SU-DHL-6 (cell line): ENCODE measurements at regions not wholly inside any gene's neighbourhood (a gene's known extent, or its start where the extent isn't known, plus 50 kb on each side); places are given as distances from the start of the nearest gene placed in this dataset.

Experiments
- H2AFZ ChIP-seq: fragments of 200-600 bp; sonication (generic); 2 replicates; pipeline ENCODE4 v1.6.1; 2014; ENCODE audit warnings: low read depth, mild to moderate bottlenecking, moderate library complexity, mixed read lengths, antibody characterized with exemption, low read length; ENCODE audit not compliant: severe bottlenecking
- H3F3A ChIP-seq: fragments of 200-600 bp; shearing (Covaris generic); 2 replicates; pipeline ENCODE4 v1.6.0; 2016; ENCODE audit warnings: antibody characterized with exemption, mild to moderate bottlenecking; ENCODE audit not compliant: insufficient read depth
- H3K27ac ChIP-seq: fragments of 200-600 bp; sonication (generic); 2 replicates; pipeline ENCODE4 v1.5.1; 2016; ENCODE audit warnings: low read depth, mild to moderate bottlenecking, low read length, moderate library complexity, mixed read lengths
- H3K27me3 ChIP-seq: fragments of 200-600 bp; sonication (generic), shearing (Covaris generic); 2 replicates; pipeline ENCODE4 v1.6.0; 2014; ENCODE audit warnings: mild to moderate bottlenecking, low read length
- H3K36me3 ChIP-seq: fragments of 200-600 bp; sonication (generic); 2 replicates; pipeline ENCODE4 v1.6.1; 2014; ENCODE audit warnings: mild to moderate bottlenecking, low read length, mixed read lengths
- H3K4me2 ChIP-seq: fragments of 300-600, 200-600 bp; shearing (Covaris generic), sonication (generic); 2 replicates; pipeline ENCODE4 v1.6.0; 2014; ENCODE audit warnings: low read length, low read depth, mild to moderate bottlenecking; ENCODE audit not compliant: poor library complexity, severe bottlenecking
- H3K4me3 ChIP-seq: fragments of 200-600 bp; sonication (generic); 2 replicates; pipeline ENCODE4 v1.5.1; 2014; ENCODE audit warnings: antibody characterized with exemption, low read length, mild to moderate bottlenecking, mixed read lengths; ENCODE audit not compliant: insufficient read depth, poor library complexity, severe bottlenecking
- H3K79me2 ChIP-seq: fragments of 200-600 bp; sonication (generic); 2 replicates; pipeline ENCODE4 v1.6.1; 2014; ENCODE audit warnings: mild to moderate bottlenecking, low read length, moderate library complexity; ENCODE audit not compliant: insufficient read depth
- H3K9ac ChIP-seq: fragments of 200-600 bp; sonication (generic); 2 replicates; pipeline ENCODE4 v1.7.0; 2014; ENCODE audit warnings: mild to moderate bottlenecking, low read length
- H3K9me2 ChIP-seq: fragments of 200-600 bp; sonication (generic); replicated peaks from 2 replicates; pipeline ENCODE4 v1.6.1; 2014; ENCODE audit warnings: low read length; ENCODE audit not compliant: insufficient read depth
- H3K9me3 ChIP-seq: fragments of 200-600 bp; sonication (generic); 2 replicates; pipeline ENCODE4 v1.6.1; 2014; ENCODE audit warnings: low read length, mixed read lengths; ENCODE audit not compliant: insufficient read depth
- H4K20me1 ChIP-seq: fragments of 200-600 bp; sonication (generic); 2 replicates; pipeline ENCODE4 v1.6.1; 2014; ENCODE audit warnings: low read depth, mild to moderate bottlenecking, antibody characterized with exemption, low read length, moderate library complexity, mixed read lengths
- CTCF ChIP-seq: fragments of 200-600 bp; sonication (generic); IDR thresholded peaks from one replicate; pipeline ENCODE4 v1.5.1; 2017; ENCODE audit warnings: antibody characterized with exemption, mild to moderate bottlenecking, low read length, moderate library complexity; ENCODE audit not compliant: insufficient read depth, poor library complexity, severe bottlenecking
- EZH2phosphoT487 ChIP-seq: fragments of 200-600 bp; sonication (generic), shearing (Covaris generic); conservative IDR thresholded peaks from 2 replicates; pipeline ENCODE4 v1.6.1; 2018; ENCODE audit warnings: mild to moderate bottlenecking, antibody characterized with exemption, low read length, moderate library complexity, mixed read lengths

DNA sequence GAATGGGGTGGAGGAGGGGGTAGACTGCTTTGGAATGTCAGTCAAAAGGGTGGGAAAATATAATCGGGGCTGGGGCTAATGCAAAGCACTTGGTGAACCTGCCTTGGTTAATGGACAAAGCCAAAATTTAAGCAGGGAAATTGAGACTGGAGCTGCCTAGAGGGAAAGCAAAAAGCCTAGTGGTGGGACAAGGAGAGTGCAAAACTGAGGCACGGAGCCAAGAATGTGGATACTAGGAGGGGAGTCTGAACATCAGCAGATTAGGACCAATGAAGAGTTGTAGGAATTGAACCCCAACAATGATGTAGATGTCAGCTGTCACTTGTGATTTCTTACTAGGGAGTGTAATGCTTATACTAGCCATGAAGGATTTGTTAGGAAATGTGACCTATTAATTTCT is 195.9 kb downstream of the MDFIC start:
- no peak overlapping the region for H2AFZ ChIP-seq
- no peaks in the 10 kb centered on the region for H3K27me3 ChIP-seq
- H3K9me3 ChIP-seq: no peaks in the 10 kb centered on the region
- no peaks in the 10 kb centered on the region for H3K9me2 ChIP-seq
- no peaks in the 10 kb centered on the region for H3K36me3 ChIP-seq
- no peaks in the 10 kb centered on the region for H3F3A ChIP-seq
- no peak overlapping the region for H3K9ac ChIP-seq
- no peak overlapping the region for H3K27ac ChIP-seq
- H3K79me2 ChIP-seq: no peaks in the 10 kb centered on the region
- H4K20me1 ChIP-seq: no peaks in the 10 kb centered on the region
- TF ChIP-seq CTCF (no peak), EZH2phosphoT487 (no peak)
- no peak overlapping the region for H3K4me2 ChIP-seq
- H3K4me3 ChIP-seq: no peak overlapping the region

- Histone ChIP-seq H3K4me3 (no peak overlapping the region), H3K36me3 (no peaks in the 10 kb centered on the region), H4K20me1 (no peaks in the 10 kb centered on the region), H3K9me3 (no peaks in the 10 kb centered on the region), H3K27ac (no peak overlapping the region), H3K79me2 (no peaks in the 10 kb centered on the region), H3K4me2 (no peak overlapping the region), H3K9ac (no peak overlapping the region), H3F3A (no peaks in the 10 kb centered on the region), H3K9me2 (no peaks in the 10 kb centered on the region), H3K27me3 (no peaks in the 10 kb centered on the region), H2AFZ (no peak overlapping the region)
- TF ChIP-seq CTCF (no peak), EZH2phosphoT487 (no peak)
Measured at GRCh38 chr7:115116773-115117715, 195.2 kb downstream of the MDFIC start.

DNA sequence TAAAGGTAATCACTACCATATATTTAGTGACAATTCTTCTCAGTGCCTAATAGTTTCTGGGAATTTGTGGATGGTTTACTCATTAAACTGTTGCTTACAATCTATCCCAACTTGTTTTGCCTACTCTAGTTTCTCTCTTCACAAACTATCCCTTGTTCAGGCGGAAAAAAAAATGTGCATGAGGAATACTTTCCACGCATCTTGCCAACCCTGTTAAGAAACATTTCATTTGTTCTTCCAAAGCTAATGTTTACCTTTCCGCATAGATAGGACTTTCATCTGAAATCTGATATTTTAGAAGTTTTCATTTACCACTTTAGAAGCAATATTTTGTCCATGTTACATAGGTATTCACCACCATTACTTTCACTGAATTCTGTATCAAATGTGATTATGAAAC is 191.9 kb downstream of the MDFIC start:
- Histone ChIP-seq H3K79me2 (no peaks in the 10 kb centered on the region), H2AFZ (no peak overlapping the region), H3K27me3 (no peaks in the 10 kb centered on the region), H3K9me2 (no peaks in the 10 kb centered on the region), H4K20me1 (no peaks in the 10 kb centered on the region), H3K9me3 (no peaks in the 10 kb centered on the region), H3F3A (no peaks in the 10 kb centered on the region), H3K4me3 (no peak overlapping the region), H3K4me2 (no peak overlapping the region), H3K9ac (no peak overlapping the region), H3K27ac (no peak overlapping the region), H3K36me3 (no peaks in the 10 kb centered on the region)
- TF ChIP-seq EZH2phosphoT487 (no peak), CTCF (no peak)
